Kidney (tissue), 13 donors: ENCODE measurements at regions not wholly inside any gene's neighbourhood (a gene's known extent, or its start where the extent isn't known, plus 50 kb on each side); places are given as distances from the start of the nearest gene placed in this dataset.

Source experiments
- DNase-seq, 5 donors: peaks; one replicate each; pipeline ENCODE4 v3.0.0-alpha.2; 2013 to 2020
- FAIRE-seq: peaks from 2 replicates; lab custom pipeline; 2012; peaks lifted over from hg19 to GRCh38; lab: Jason Lieb, UNC
- H3K27ac ChIP-seq, 2 donors: one replicate each; pipeline ENCODE4 v1.7.0; 2013; ENCODE audit warnings: low read depth in 2 of 2, low read length in 2 of 2, inconsistent platforms in 1 of 2
- H3K27me3 ChIP-seq: one replicate; pipeline ENCODE4 v1.7.1; 2013; ENCODE audit warnings: low read length, inconsistent platforms; ENCODE audit not compliant: control insufficient read depth, insufficient read depth
- H3K36me3 ChIP-seq, 3 donors: one replicate each; pipeline versions ENCODE4 v1.7.0 to v1.7.1; 2013; ENCODE audit warnings: low read length in 3 of 3, control low read depth in 1 of 3, inconsistent platforms in 1 of 3; ENCODE audit not compliant: insufficient read depth in 3 of 3, control insufficient read depth in 2 of 3
- H3K4me1 ChIP-seq, 3 donors: one replicate each; pipeline versions ENCODE4 v1.7.0 to v1.7.1; 2013; ENCODE audit warnings: low read length in 3 of 3, inconsistent platforms in 1 of 3, low read depth in 1 of 3; ENCODE audit not compliant: control insufficient read depth in 2 of 3, insufficient read depth in 2 of 3
- H3K4me3 ChIP-seq, 3 donors: one replicate each; pipeline versions ENCODE4 v1.7.0 to v1.8.1; 2013; ENCODE audit warnings: low read length in 3 of 3, control low read depth in 1 of 3, inconsistent platforms in 1 of 3
- H3K9ac ChIP-seq, 3 donors: one replicate each; pipeline versions ENCODE4 v1.7.0 to v1.7.1; 2013; ENCODE audit warnings: low read length in 3 of 3, control low read depth in 1 of 3, inconsistent platforms in 1 of 3
- H3K9me3 ChIP-seq, 3 donors: one replicate each; pipeline versions ENCODE4 v1.7.0 to v1.7.1; 2013; ENCODE audit warnings: low read length in 3 of 3, control low read depth in 1 of 3, inconsistent platforms in 1 of 3; ENCODE audit not compliant: control insufficient read depth in 2 of 3, insufficient read depth in 1 of 3
- intact Hi-C: fragments of 100-400 bp; cut with DNase I; formaldehyde crosslinking; loops from one replicate; pipeline ENCODE4 v1.11.1; 2022
- TF ChIP-seq, protein P1 (sequence below): IDR thresholded peaks from 3 replicates; pipeline ENCODE4 v1.5.1; 2012; ENCODE audit warnings: mild to moderate bottlenecking, moderate library complexity, borderline replicate concordance; ENCODE audit not compliant: insufficient read depth; ENCODE audit errors: extremely low read depth
- donor health status: control.
- donor health status: control.
- donor health status: control.
- donor health status: control.
- donor health status: control.
- donor health status: DM: yes; HTN: yes; CAD: no.
- donor health status: Normal renal cell carcinoma (clear cell type).

DNA sequence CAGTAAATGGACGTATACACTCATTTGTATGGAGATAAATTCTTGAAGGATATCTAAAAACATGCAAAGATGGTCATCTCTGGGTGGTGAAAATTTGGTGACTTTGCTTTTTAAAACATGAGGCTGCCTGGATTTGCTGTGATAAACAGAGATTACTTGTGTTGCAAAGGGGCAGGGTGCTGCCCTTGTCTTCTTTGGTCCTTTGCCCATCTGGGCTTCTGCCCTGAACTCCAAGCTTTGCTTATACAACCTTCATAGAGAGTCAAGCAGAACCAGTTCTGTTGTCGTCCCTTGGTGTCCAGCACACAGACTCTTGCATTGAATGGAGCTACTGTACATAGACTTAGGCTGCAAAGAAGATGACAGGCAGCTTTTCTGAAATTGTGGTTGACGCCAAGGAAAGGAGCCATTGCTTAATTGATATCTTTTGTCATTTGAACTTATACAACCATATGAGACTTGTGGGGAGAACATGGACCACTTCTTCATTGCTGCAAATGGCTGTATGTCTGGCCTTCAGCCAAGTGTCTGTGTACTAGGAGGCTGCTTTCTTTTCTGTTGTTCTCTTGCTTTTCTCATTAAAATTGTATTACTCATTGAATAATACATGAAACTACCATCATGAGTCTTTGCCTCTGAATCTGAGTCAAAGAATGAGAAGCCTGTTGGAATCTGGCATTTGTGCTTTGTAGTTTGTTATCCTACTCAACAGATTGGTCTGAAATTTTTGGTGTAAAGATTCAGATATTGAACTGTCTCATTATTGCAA, 152.5 kb downstream of the DMRT2 start:
- H3K4me3 ChIP-seq, result no peak overlapping the region
- no peak for FAIRE-seq
- H3K4me1 ChIP-seq, result no peaks in the 10 kb centered on the region
- DNase-seq, result no peak
- TF ChIP-seq, protein P1, sequence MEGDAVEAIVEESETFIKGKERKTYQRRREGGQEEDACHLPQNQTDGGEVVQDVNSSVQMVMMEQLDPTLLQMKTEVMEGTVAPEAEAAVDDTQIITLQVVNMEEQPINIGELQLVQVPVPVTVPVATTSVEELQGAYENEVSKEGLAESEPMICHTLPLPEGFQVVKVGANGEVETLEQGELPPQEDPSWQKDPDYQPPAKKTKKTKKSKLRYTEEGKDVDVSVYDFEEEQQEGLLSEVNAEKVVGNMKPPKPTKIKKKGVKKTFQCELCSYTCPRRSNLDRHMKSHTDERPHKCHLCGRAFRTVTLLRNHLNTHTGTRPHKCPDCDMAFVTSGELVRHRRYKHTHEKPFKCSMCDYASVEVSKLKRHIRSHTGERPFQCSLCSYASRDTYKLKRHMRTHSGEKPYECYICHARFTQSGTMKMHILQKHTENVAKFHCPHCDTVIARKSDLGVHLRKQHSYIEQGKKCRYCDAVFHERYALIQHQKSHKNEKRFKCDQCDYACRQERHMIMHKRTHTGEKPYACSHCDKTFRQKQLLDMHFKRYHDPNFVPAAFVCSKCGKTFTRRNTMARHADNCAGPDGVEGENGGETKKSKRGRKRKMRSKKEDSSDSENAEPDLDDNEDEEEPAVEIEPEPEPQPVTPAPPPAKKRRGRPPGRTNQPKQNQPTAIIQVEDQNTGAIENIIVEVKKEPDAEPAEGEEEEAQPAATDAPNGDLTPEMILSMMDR, result no peak
- intact Hi-C loops, result no loop called here
- H3K36me3 ChIP-seq, result no peaks in the 10 kb centered on the region
- H3K27me3 ChIP-seq, result no peaks in the 10 kb centered on the region
- H3K9me3 ChIP-seq, result no peaks in the 10 kb centered on the region
- H3K9ac ChIP-seq, result no peak overlapping the region
- no peak overlapping the region for H3K27ac ChIP-seq

DNA sequence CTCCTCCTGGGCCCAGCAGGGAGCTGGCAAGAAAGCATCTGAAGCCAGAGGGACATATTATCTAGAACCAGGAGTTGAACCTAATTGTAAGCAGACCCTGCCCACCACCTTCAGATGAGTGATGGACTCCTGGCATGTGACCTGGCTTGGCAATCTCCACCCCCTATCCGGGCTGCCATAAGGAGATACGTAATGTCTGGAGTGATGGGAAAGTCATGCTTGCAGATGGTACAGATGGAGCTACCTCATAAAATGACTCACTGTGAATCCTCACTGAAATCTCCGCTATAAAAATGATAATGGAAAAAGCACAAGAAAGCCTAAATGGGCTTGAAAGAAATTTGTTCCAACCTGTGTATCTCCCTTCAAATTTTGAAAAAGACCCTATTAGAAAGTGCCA, 157.5 kb downstream of the DMRT2 start:
- H3K4me1 ChIP-seq, result no peaks in the 10 kb centered on the region
- FAIRE-seq (no peak), DNase-seq (no peak)
- H3K27me3 ChIP-seq, result no peaks in the 10 kb centered on the region
- H3K9ac ChIP-seq, result no peak overlapping the region
- peaks cover 0 to 5% (median 0%) of the 10 kb centered on the region in 3 donors for H3K9me3 ChIP-seq
- TF ChIP-seq, protein P1, result no peak
- H3K27ac ChIP-seq, result no peak overlapping the region
- intact Hi-C loops, result no loop called here
- H3K4me3 ChIP-seq, result no peak overlapping the region
- no peaks in the 10 kb centered on the region for H3K36me3 ChIP-seq

DNA sequence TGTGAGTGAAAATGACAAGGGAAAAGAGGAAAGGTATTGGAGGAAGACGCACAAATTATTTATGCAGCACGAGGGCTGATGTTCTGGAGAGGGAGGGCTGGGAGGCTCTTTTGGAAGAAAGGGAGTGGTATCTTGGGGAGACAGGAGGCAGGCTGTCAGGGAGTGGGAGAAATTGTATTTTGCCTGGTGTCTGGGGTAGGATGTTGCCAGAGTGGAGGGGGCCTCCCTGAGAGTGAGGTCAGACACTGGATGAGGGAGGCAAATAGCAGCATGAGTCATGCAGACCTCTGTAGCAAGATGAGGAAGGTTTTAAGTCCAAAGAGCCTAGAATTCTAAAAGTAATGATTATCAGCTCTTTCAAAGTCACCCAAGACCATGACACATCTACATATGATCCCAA, 158.0 kb downstream of the DMRT2 start:
- H3K27me3 ChIP-seq, result no peaks in the 10 kb centered on the region
- H3K4me3 ChIP-seq, result no peak overlapping the region
- H3K9ac ChIP-seq, result no peak overlapping the region
- no peak overlapping the region for H3K27ac ChIP-seq
- intact Hi-C loops, result no loop called here
- peaks cover 0 to 5% (median 0%) of the 10 kb centered on the region in 3 donors for H3K9me3 ChIP-seq
- H3K4me1 ChIP-seq, result no peaks in the 10 kb centered on the region
- FAIRE-seq (no peak), DNase-seq (no peak)
- no peaks in the 10 kb centered on the region for H3K36me3 ChIP-seq
- TF ChIP-seq, protein P1, result no peak
